MM.1S (cell line): ENCODE measurements at regions not wholly inside any gene's neighbourhood (a gene's known extent, or its start where the extent isn't known, plus 50 kb on each side); places are given as distances from the start of the nearest gene placed in this dataset.

Source experiments
- DNase-seq: peaks from one replicate; pipeline ENCODE4 v3.0.0-alpha.2; 2015
- H2AFZ ChIP-seq: fragments of 300-600 bp; sonication (generic); 2 replicates; pipeline ENCODE4 v1.6.0; 2016; ENCODE audit warnings: antibody characterized with exemption, low read length
- H3F3A ChIP-seq: fragments of 300-600 bp; sonication (generic); 2 replicates; pipeline ENCODE4 v1.6.1; 2016; ENCODE audit warnings: mild to moderate bottlenecking, antibody characterized with exemption, low read length, moderate library complexity, mixed read lengths; ENCODE audit not compliant: insufficient read depth
- H3K27ac ChIP-seq: fragments of 300-600 bp; sonication (generic); 2 replicates; pipeline ENCODE4 v1.5.1; 2016; ENCODE audit warnings: mild to moderate bottlenecking, low read length
- H3K27me3 ChIP-seq: fragments of 300-600 bp; sonication (generic); replicated peaks from 2 replicates; pipeline ENCODE4 v1.6.0; 2016; ENCODE audit warnings: low read length; ENCODE audit not compliant: insufficient read depth
- H3K36me3 ChIP-seq: fragments of 300-600 bp; sonication (generic); replicated peaks from 2 replicates; pipeline ENCODE4 v1.6.1; 2016; ENCODE audit warnings: mild to moderate bottlenecking, low read length, mixed read lengths; ENCODE audit not compliant: insufficient read depth
- H3K4me1 ChIP-seq: fragments of 300-600 bp; sonication (generic); 2 replicates; pipeline ENCODE4 v1.6.1; 2016; ENCODE audit warnings: low read length, mixed read lengths
- H3K4me2 ChIP-seq: fragments of 300-600 bp; sonication (generic); 2 replicates; pipeline ENCODE4 v1.6.0; 2016; ENCODE audit warnings: low read depth, low read length
- H3K4me3 ChIP-seq: fragments of 300-600 bp; sonication (generic); 2 replicates; pipeline ENCODE4 v1.5.1; 2016; ENCODE audit warnings: low read length, mixed read lengths
- H3K79me2 ChIP-seq: fragments of 300-600 bp; sonication (generic); 2 replicates; pipeline ENCODE4 v1.6.1; 2016; ENCODE audit warnings: mixed run types, low read length, mixed read lengths
- H3K9ac ChIP-seq: fragments of 300-600 bp; sonication (generic); 2 replicates; pipeline ENCODE4 v1.6.1; 2016; ENCODE audit warnings: low read length, mixed read lengths
- H3K9me2 ChIP-seq: fragments of 300-600 bp; sonication (generic); replicated peaks from 2 replicates; pipeline ENCODE4 v1.6.1; 2016; ENCODE audit warnings: mild to moderate bottlenecking, low read length, mixed read lengths; ENCODE audit not compliant: insufficient read depth
- H3K9me3 ChIP-seq: fragments of 300-600 bp; sonication (generic); replicated peaks from 2 replicates; pipeline ENCODE4 v1.6.1; 2016; ENCODE audit warnings: mild to moderate bottlenecking, low read length, mixed read lengths; ENCODE audit not compliant: insufficient read depth
- H4K20me1 ChIP-seq: fragments of 300-600 bp; sonication (generic); 2 replicates; pipeline ENCODE4 v1.6.1; 2016; ENCODE audit warnings: mild to moderate bottlenecking, low read length, moderate library complexity, mixed read lengths; ENCODE audit not compliant: insufficient read depth
- CTCF ChIP-seq: fragments of 300-600 bp; sonication (generic); IDR thresholded peaks from 2 replicates; pipeline ENCODE4 v1.5.1; 2016; ENCODE audit warnings: antibody characterized with exemption, low read length, mixed read lengths
- EZH2 ChIP-seq: fragments of 300-600 bp; sonication (generic); optimal IDR thresholded peaks from 2 replicates; pipeline ENCODE3; 2017; ENCODE audit warnings: low read depth, mild to moderate bottlenecking, antibody characterized with exemption, low read length, mixed read lengths
- EZH2phosphoT487 ChIP-seq: fragments of 300-600 bp; sonication (generic); IDR thresholded peaks from 2 replicates; pipeline ENCODE4 v1.6.1; 2018; ENCODE audit warnings: antibody characterized with exemption, low read length

GRCh38 chr1:60449876-60450275 is 376.3 kb upstream of the C1orf87 start:
- Histone ChIP-seq H3F3A (no peaks in the 10 kb centered on the region), H2AFZ (no peak overlapping the region), H3K4me1 (no peaks in the 10 kb centered on the region), H3K9ac (no peak overlapping the region), H3K36me3 (no peaks in the 10 kb centered on the region), H3K4me3 (no peak overlapping the region), H4K20me1 (no peaks in the 10 kb centered on the region), H3K4me2 (no peak overlapping the region), H3K79me2 (no peaks in the 10 kb centered on the region), H3K9me3 (no peaks in the 10 kb centered on the region), H3K27me3 (no peaks in the 10 kb centered on the region), H3K27ac (no peak overlapping the region), H3K9me2 (no peaks in the 10 kb centered on the region)
- no peak for DNase-seq
- no peak for TF ChIP-seq EZH2phosphoT487
- no peak for TF ChIP-seq CTCF

DNA sequence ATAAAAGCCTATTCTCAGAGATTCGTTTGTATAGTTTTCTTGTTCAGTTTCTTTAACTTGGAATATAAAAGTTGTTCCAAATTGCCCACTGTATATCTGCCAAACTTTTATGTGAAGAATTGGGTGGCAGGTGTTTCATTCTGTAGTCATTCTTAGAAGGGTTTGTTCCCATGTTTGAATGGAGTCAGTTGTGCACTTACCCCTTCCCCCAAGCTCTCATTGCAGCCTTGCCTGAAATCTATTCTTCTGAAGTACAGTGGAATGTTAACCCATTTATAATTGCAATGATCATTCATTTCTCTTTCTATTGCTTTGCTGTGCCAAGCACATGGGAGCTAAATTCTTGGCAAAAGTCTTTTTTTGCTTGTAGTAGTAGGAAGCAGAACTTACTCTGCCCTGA is 375.3 kb upstream of the C1orf87 start:
- Histone ChIP-seq H3K36me3 (no peaks in the 10 kb centered on the region), H2AFZ (no peak overlapping the region), H3K9ac (no peak overlapping the region), H3K4me1 (no peaks in the 10 kb centered on the region), H3K4me3 (no peak overlapping the region), H4K20me1 (no peaks in the 10 kb centered on the region), H3F3A (no peaks in the 10 kb centered on the region), H3K27me3 (no peaks in the 10 kb centered on the region), H3K79me2 (no peaks in the 10 kb centered on the region), H3K9me2 (no peaks in the 10 kb centered on the region), H3K4me2 (no peak overlapping the region), H3K27ac (no peak overlapping the region), H3K9me3 (no peaks in the 10 kb centered on the region)
- DNase-seq: no peak
- TF ChIP-seq EZH2phosphoT487 (no peak), CTCF (no peak), EZH2 (no peak)

- no peak overlapping the region for H3K9ac ChIP-seq
- H3K9me3 ChIP-seq: no peaks in the 10 kb centered on the region
- no peaks in the 10 kb centered on the region for H3K4me1 ChIP-seq
- H3F3A ChIP-seq: no peaks in the 10 kb centered on the region
- TF ChIP-seq EZH2 (no peak), EZH2phosphoT487 (no peak), CTCF (no peak)
- H3K4me2 ChIP-seq: no peak overlapping the region
- DNase-seq: no peak
- no peaks in the 10 kb centered on the region for H3K36me3 ChIP-seq
- no peak overlapping the region for H3K27ac ChIP-seq
- H3K27me3 ChIP-seq: no peaks in the 10 kb centered on the region
- H3K79me2 ChIP-seq: no peaks in the 10 kb centered on the region
- H3K9me2 ChIP-seq: no peaks in the 10 kb centered on the region
- H4K20me1 ChIP-seq: no peaks in the 10 kb centered on the region
- H3K4me3 ChIP-seq: no peak overlapping the region
- no peak overlapping the region for H2AFZ ChIP-seq
Measured at GRCh38 chr1:60444680-60445079, 371.1 kb upstream of the C1orf87 start.

- Histone ChIP-seq H2AFZ (no peak overlapping the region), H3K4me3 (no peak overlapping the region), H3K9me2 (no peaks in the 10 kb centered on the region), H3F3A (no peaks in the 10 kb centered on the region), H3K27me3 (no peaks in the 10 kb centered on the region), H3K27ac (no peak overlapping the region), H3K9ac (no peak overlapping the region), H3K4me2 (no peak overlapping the region), H3K36me3 (no peaks in the 10 kb centered on the region), H3K4me1 (no peaks in the 10 kb centered on the region), H3K9me3 (no peaks in the 10 kb centered on the region), H4K20me1 (no peaks in the 10 kb centered on the region), H3K79me2 (no peaks in the 10 kb centered on the region)
- TF ChIP-seq CTCF (no peak), EZH2phosphoT487 (no peak), EZH2 (no peak)
- DNase-seq: no peak
Measured at GRCh38 chr1:60436186-60436585, 362.6 kb upstream of the C1orf87 start.
